Nephron (organoid): ENCODE measurements at regions not wholly inside any gene's neighbourhood (a gene's known extent, or its start where the extent isn't known, plus 50 kb on each side); places are given as distances from the start of the nearest gene placed in this dataset.
"Not testable (repeated sequence)": the region's sequence is repeated elsewhere in the genome, so short reads cannot be mapped to it uniquely, and the experiment has no call there.

Source experiments
- H3K27ac Mint-ChIP-seq, 3 experiments: 2 replicates each; pipeline ENCODE4 v1.8.0; 2020; ENCODE audit warnings: mixed read lengths in 3 of 3, mild to moderate bottlenecking in 2 of 3, moderate library complexity in 1 of 3
- H3K27me3 Mint-ChIP-seq: 2 replicates; pipeline ENCODE4 v1.8.0; 2021; ENCODE audit warnings: low read depth, mild to moderate bottlenecking, moderate library complexity, mixed read lengths
- H3K36me3 Mint-ChIP-seq: 2 replicates; pipeline ENCODE4 v1.8.0; 2020; ENCODE audit warnings: low read depth, mixed read lengths
- H3K4me1 Mint-ChIP-seq: 2 replicates; pipeline ENCODE4 v1.8.0; 2020; ENCODE audit warnings: mixed read lengths
- H3K4me3 Mint-ChIP-seq, 3 experiments: 2 replicates each; pipeline ENCODE4 v1.8.0; 2020; ENCODE audit warnings: mild to moderate bottlenecking in 3 of 3, mixed read lengths in 3 of 3, moderate library complexity in 2 of 3
- H3K9me3 Mint-ChIP-seq: 2 replicates; pipeline ENCODE4 v1.8.0; 2020; ENCODE audit warnings: mixed read lengths
- TF ChIP-seq, protein P1 (sequence below), 3 experiments: fragments of 200-600 bp; sonication (generic); IDR thresholded peaks; one replicate each; pipeline ENCODE4 v1.5.0; 2021; ENCODE audit warnings: antibody characterized with exemption in 3 of 3; ENCODE audit not compliant: unreplicated experiment in 3 of 3

DNA sequence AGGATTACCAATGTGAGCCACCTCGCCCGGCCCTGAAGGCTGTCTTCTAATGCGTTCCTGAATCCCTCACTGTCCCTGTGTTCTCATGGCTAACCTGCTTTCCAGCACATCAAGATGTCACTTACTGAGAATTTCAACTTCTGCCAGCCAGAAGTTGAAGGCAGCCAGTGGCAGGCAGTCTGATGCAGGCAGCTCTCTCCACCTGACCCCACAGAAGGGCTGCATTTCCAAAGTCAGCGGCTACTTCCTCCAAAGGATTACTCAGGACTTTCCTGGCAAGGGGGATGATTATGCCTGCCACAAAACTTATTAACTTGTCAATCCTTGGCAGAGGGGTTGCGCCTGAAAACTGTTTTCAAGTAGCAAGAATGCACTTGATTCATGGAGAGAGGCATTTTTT, 1219.4 kb downstream of the TYW1 start:
- Mint-ChIP-seq H3K4me1 (peaks cover 6% of the 10 kb centered on the region), H3K36me3 (no peaks in the 10 kb centered on the region), H3K27me3 (peaks cover 35% of the 10 kb centered on the region), H3K4me3 (no peak overlapping the region), H3K27ac (peak overlapping the region in 1 of 3 experiments; percentile 38), H3K9me3 (peaks cover 2% of the 10 kb centered on the region)
- TF ChIP-seq, protein P1, sequence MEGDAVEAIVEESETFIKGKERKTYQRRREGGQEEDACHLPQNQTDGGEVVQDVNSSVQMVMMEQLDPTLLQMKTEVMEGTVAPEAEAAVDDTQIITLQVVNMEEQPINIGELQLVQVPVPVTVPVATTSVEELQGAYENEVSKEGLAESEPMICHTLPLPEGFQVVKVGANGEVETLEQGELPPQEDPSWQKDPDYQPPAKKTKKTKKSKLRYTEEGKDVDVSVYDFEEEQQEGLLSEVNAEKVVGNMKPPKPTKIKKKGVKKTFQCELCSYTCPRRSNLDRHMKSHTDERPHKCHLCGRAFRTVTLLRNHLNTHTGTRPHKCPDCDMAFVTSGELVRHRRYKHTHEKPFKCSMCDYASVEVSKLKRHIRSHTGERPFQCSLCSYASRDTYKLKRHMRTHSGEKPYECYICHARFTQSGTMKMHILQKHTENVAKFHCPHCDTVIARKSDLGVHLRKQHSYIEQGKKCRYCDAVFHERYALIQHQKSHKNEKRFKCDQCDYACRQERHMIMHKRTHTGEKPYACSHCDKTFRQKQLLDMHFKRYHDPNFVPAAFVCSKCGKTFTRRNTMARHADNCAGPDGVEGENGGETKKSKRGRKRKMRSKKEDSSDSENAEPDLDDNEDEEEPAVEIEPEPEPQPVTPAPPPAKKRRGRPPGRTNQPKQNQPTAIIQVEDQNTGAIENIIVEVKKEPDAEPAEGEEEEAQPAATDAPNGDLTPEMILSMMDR (IDR thresholded peaks at IDR 0.05; ENCODE audit: unreplicated experiment in 3 of 3) = no peak

GRCh38 chr7:68217426-68217825, 1220.8 kb downstream of the TYW1 start:
- TF ChIP-seq, protein P1 (IDR thresholded peaks at IDR 0.05; ENCODE audit: unreplicated experiment in 3 of 3) = no peak
- no peaks in the 10 kb centered on the region for H3K36me3 Mint-ChIP-seq
- H3K27me3 Mint-ChIP-seq = peaks cover 45% of the 10 kb centered on the region
- no peak overlapping the region for H3K27ac Mint-ChIP-seq
- peaks cover under 1% of the 10 kb centered on the region for H3K9me3 Mint-ChIP-seq
- H3K4me1 Mint-ChIP-seq = peaks cover 6% of the 10 kb centered on the region
- H3K4me3 Mint-ChIP-seq = no peak overlapping the region

DNA sequence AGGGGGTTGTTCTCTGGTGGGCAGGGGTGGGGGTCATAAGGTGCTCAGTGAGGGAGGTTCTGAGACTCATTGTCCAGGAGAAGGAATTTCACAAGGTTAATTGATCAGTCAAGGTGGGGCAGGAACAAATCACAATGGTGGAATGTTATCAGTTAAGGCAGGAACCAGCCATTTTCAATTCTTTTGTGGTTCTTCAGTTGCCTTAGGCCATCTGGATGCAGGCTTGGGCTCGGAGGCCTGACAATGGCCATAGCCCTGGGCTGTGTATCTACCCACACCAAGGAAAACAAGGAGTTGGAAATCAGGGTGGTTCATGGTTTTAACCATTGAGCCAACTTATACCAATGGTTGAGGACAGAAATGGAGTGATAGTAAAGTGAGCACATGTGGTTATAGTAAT, 1221.8 kb downstream of the TYW1 start:
- H3K27ac Mint-ChIP-seq = no peak overlapping the region
- no peaks in the 10 kb centered on the region for H3K36me3 Mint-ChIP-seq
- peaks cover 51% of the 10 kb centered on the region for H3K27me3 Mint-ChIP-seq
- peaks cover 11% of the 10 kb centered on the region for H3K4me1 Mint-ChIP-seq
- H3K9me3 Mint-ChIP-seq = no peaks in the 10 kb centered on the region
- TF ChIP-seq, protein P1 (IDR thresholded peaks at IDR 0.05; ENCODE audit: unreplicated experiment in 3 of 3) = no peak
- no peak overlapping the region for H3K4me3 Mint-ChIP-seq

- TF ChIP-seq, protein P1 (IDR thresholded peaks at IDR 0.05; ENCODE audit: unreplicated experiment in 3 of 3) = no peak
- Mint-ChIP-seq H3K27ac (no peak overlapping the region), H3K36me3 (no peaks in the 10 kb centered on the region), H3K27me3 (peaks cover 49% of the 10 kb centered on the region), H3K4me1 (peaks cover 26% of the 10 kb centered on the region), H3K4me3 (no peak overlapping the region), H3K9me3 (no peaks in the 10 kb centered on the region)
These were observed 1225.7 kb downstream of the TYW1 start for GRCh38 chr7:68222311-68222710.

DNA sequence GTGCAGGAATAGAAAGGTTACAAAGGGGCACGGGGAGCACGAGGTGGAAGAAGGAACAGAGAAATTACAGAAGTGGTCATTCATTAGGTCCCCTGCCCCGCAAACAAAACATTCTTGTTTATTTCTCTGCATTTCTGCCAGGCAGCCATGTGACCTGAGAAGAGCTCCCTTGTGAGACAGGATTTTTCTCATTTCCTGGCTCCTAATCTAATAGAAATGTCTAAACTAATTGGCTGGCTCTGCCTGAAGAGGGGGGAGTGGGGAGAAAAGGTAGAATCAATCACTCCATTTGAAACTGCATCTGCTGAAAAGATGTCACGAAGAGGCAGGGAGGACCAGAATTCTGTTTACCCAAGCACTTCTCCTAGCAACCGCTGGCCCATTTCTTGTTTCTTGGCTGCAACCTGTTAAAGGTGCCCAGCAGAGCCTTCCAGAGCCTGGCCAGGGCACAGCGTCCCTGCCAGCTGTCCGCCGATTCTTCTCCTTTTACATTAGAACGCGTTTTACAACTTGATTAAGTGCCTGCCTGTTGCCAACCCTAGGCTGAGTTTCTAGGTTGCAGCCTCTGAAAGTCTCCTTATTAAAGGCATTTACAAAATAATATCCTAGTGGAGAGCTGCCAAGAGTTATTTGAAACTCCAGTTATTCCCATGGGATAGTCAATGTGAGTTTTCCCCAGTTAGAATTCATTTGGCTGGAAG, 1227.6 kb downstream of the TYW1 start:
- Mint-ChIP-seq H3K27me3 (peaks cover 39% of the 10 kb centered on the region), H3K4me1 (peaks cover 30% of the 10 kb centered on the region), H3K4me3 (peak overlapping the region in 2 of 3 experiments; percentile 7 to 26), H3K9me3 (no peaks in the 10 kb centered on the region), H3K36me3 (no peaks in the 10 kb centered on the region), H3K27ac (peak overlapping the region; percentile 12 to 56 (median 13))
- TF ChIP-seq, protein P1 (IDR thresholded peaks at IDR 0.05; ENCODE audit: unreplicated experiment in 3 of 3) = no peak

GRCh38 chr7:68231011-68231410, 1234.4 kb downstream of the TYW1 start:
- H3K27ac Mint-ChIP-seq, H3K36me3 Mint-ChIP-seq, H3K4me1 Mint-ChIP-seq, H3K9me3 Mint-ChIP-seq, H3K4me3 Mint-ChIP-seq, H3K27me3 Mint-ChIP-seq: not testable (repeated sequence)
